NB4 (cell line): ENCODE measurements at regions not wholly inside any gene's neighbourhood (a gene's known extent, or its start where the extent isn't known, plus 50 kb on each side); places are given as distances from the start of the nearest gene placed in this dataset.

Experiments used
- CTCF ChIP-seq: IDR thresholded peaks from one replicate; pipeline ENCODE4 v1.5.1; 2012; ENCODE audit warnings: low read depth, low read length
- POLR2A ChIP-seq: IDR thresholded peaks from 2 replicates; pipeline ENCODE4 v1.6.1; 2011; ENCODE audit warnings: mild to moderate bottlenecking; ENCODE audit not compliant: insufficient read length; ENCODE audit errors: extremely low read depth

GRCh38 chr20:16801919-16802651 lies 53.9 kb downstream of the OTOR start:
- TF ChIP-seq CTCF (peak; percentile 90), POLR2A (no peak)
